NCI-H82 treated with DMSO at 0.1 percent for 48 hours (cell line): ENCODE measurements at regions not wholly inside any gene's neighbourhood (a gene's known extent, or its start where the extent isn't known, plus 50 kb on each side); places are given as distances from the start of the nearest gene placed in this dataset.
A peak's percentile ranks its signal among the peaks of the same experiment; 100 is the strongest.
"Not testable (repeated sequence)": the region's sequence is repeated elsewhere in the genome, so short reads cannot be mapped to it uniquely, and the experiment has no call there.

ENCODE experiments used
- DNase-seq: peaks from one replicate; lab custom pipeline; 2025; ENCODE audit not compliant: unreplicated experiment; lab: John Stamatoyannopoulos, UW

DNA sequence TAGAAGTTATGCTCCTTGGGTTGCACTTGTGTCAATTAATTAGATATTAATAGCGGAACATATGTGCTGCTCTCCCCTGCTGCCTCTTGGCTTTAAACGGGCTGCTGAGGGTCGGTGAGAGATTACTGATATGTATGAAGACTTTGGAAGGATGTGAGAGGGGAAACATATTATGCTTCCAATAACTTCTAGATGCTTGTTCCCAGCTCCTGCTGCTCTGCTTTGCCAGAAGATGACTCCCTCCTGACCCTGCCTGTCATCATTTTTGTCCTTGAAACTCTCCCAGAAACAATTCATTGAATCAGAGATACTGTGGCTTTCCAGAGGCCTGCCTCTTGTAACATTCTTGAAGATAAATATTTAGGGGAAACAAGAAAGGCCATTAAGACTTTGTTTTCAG, 300.1 kb upstream of the STXBP6 start:
- no peak for DNase-seq

DNA sequence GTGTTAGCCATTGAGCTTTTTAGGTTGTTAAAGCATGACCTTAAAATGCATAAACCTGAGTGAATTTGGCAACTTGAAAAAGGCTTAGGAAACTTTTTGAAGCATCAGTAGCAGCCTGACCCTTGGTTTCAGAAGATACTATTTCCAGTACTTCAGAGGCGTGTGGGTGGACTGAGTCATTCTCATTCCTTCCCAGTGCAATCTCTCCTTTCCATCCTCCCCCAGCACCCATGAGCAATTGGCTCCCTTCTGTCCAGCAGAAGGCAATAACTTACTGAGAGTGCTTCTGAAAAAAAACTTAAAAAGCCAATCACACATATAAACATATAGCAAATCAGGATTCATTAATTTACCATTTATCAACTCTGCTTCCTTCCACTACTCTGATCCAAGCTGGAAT, 299.3 kb upstream of the STXBP6 start:
- no peak for DNase-seq

- no peak for DNase-seq
These were observed 290.9 kb upstream of the STXBP6 start for GRCh38 chr14:25340882-25341281.

- DNase-seq: no peak
These were observed 272.8 kb upstream of the STXBP6 start for GRCh38 chr14:25322784-25323183.

DNA sequence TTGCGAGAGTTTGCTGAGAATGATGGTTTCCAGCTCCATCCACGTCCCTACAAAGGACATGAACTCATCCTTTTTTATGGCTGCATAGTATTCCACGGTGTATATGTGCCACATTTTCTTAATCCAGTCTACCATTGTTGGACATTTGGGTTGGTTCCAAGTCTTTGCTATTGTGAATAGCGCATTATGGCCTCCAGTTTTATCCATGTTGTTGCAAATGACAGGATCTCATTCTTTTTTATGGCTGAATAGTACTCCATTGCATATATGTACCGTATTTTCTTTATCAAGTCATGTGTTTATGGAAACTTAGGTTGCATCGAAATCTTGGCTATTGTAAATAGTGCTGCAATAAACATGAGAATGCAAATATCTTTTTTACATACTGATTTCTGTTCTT, 266.1 kb upstream of the STXBP6 start:
- not testable (repeated sequence) for DNase-seq

- DNase-seq: no peak
These were observed 258.3 kb upstream of the STXBP6 start for GRCh38 chr14:25308244-25308643.

DNA sequence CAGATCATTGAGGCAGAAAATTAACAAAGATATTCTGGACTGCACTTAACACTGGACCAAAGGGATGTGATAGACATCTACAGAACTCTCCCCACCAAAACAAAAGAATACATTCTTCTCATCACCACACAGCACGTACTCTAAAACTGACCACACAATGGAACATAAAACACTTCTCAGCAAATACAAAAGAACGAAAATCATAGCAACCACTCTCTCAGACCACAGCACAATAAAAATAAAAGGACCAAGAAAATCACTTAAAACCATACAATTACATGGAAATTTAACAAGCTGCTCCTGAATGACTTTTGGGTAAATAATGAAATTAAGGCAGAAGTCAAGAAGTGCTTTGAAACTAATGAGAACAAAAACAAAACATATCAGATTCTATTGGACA, 254.0 kb upstream of the STXBP6 start:
- DNase-seq: no peak

DNA sequence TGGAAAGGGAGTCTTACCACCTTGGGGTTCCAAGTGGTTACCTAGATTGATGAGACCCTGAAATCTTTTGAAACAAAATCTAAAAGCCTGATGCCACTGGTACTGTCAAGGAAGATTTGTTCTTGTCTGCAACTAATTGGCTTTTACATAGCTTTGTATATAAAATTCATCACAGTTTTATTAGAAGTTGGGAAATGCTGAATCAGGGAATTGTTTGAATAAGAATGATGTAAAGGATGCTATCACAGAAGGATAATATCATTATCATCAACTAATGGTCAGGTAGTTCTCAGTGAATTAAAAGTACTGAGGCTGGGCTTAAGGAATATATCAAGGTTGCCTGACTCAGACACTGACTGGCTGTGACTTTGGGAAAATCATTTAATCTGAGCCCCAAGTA, 248.3 kb upstream of the STXBP6 start:
- no peak for DNase-seq

- not testable (repeated sequence) for DNase-seq
These were observed 240.2 kb upstream of the STXBP6 start for GRCh38 chr14:25290154-25290553.

GRCh38 chr14:25274529-25274928, 224.6 kb upstream of the STXBP6 start:
- DNase-seq: no peak

GRCh38 chr14:25267186-25267585, 217.2 kb upstream of the STXBP6 start:
- DNase-seq: no peak

GRCh38 chr14:25259470-25259869, 209.5 kb upstream of the STXBP6 start:
- DNase-seq: no peak

DNA sequence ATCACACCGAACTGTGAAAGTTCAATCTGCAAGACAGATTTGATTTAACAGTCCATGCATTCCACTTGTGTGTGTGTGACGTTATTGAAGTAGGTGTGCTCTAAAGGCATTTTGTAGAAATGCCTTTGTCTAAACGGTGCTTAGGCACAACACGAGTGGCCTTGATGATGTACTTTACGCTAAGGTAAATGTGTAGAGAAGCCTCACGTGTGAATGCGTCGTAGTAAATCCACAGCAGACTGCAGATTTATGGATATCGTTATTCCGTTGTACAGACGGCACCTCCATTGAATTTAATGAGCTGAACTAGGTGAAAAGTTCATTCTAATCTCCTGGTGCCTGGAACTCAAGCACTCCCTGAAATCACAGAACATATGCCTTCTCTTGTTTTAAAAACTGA, 202.8 kb upstream of the STXBP6 start:
- no peak for DNase-seq

- no peak for DNase-seq
These were observed 200.6 kb upstream of the STXBP6 start for GRCh38 chr14:25250516-25250915.

DNA sequence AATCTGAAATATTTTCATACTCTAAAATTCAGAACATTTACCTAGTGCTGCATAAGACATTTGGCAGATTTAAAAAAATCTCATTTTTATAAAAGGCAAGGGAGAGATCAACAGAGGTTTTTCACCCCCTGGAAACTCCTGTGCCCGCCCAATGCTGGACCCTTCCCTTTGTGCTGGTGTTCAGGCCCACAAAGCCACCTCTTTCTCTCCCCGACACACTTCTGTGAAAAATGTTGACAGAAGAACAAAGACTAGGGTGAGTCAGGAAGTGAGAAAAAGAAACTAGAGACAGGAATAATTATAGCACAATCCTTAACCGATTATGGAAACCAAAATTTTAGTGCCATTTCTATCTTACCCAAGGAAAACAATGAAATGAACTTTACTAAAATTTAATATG, 197.7 kb upstream of the STXBP6 start:
- DNase-seq: no peak

GRCh38 chr14:25246751-25247150, 196.8 kb upstream of the STXBP6 start:
- no peak for DNase-seq

DNA sequence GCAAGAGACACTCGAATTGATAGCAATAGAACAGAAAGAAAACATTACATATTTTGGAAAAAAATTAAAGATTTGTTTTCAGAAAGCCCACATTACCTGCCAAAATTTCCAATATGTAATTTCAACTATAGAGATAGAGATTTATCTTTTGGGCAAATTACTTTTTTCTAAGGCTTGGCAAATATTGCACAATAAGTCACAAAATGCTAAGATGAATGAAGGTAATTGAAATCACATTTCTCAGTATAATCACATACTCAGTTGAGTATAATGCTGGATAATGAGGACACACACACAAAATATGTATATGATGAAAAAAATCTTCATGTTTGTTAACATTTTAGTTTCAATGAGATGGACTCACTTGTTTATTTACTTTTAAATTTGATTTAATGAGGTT, 189.2 kb upstream of the STXBP6 start:
- no peak for DNase-seq

GRCh38 chr14:25237845-25238244, 187.9 kb upstream of the STXBP6 start:
- DNase-seq: peak; percentile 18

DNA sequence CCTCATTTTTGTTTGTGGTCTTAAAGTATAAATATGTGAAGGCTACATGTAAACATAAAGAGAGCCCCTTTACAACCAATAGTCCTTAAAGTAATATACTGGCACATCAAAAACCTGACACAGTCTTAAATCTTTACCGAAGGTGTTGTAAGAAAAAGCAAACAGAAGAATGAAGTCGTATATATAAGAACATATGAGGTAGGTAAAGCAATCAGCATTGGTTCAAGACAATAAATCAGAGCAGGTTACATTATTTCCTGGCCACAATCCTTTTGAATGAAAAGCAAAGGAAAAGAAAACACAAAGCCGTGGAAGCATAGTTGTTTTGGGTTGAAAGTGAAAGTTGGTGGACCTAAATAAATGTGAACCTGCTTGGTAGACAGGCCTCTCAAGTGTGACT, 183.7 kb upstream of the STXBP6 start:
- DNase-seq: no peak

DNA sequence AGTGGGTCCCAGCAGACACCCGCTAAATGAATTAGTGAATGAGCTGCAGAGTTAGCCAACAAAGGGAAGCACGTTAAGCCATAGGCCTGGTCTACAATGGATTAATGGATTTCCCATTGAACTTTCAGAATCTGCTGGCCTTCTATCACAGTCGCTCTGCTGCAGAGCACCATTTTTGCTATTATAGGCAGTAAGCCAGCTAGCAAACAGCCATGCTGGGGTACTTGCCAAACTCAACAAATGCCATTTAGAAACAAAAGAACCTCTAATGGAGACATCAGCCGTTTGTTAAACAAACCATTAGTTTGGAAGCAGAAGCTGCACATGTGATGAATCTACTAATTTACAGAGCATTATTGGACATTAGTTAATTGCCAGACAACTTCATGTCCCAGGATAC, 181.1 kb upstream of the STXBP6 start:
- no peak for DNase-seq

DNA sequence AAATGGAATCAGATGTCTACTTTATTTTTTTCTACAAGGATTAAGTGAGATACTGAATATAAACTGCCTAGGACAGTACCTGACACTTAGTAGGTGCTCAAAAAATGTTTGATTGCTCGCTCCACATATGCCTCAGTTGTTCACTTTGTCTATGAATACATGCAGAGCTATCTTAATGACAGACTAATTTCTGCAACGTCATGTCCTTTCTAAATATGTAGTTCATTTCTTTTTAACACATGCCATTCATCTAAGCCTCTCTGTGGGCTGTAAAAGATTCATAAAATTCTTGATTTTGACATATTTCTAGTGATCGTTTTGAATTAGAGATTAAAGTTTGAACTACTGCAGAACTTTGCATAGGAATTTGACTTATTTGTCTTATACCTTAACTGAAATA, 176.3 kb upstream of the STXBP6 start:
- no peak for DNase-seq

- DNase-seq: no peak
These were observed 172.3 kb upstream of the STXBP6 start for GRCh38 chr14:25222256-25222655.

DNA sequence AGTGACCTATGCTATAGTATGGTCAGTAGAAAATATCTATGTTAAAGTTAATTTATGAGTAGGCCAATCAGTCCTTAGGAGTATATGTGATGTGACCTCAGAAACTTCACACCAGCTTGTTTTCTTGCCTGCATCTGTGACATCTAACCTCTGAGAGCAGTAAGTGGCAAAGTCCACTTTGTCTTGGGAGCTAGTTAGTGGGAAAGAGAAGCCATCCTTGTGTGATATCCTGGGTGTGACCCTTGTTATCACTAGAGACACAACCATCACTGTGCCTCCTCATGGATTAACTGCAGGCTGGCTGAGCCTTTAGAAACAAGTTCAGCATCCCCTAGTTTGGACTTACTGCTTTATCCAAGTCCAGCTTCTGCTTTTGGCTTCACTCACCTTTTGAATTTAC, 170.6 kb upstream of the STXBP6 start:
- no peak for DNase-seq

DNA sequence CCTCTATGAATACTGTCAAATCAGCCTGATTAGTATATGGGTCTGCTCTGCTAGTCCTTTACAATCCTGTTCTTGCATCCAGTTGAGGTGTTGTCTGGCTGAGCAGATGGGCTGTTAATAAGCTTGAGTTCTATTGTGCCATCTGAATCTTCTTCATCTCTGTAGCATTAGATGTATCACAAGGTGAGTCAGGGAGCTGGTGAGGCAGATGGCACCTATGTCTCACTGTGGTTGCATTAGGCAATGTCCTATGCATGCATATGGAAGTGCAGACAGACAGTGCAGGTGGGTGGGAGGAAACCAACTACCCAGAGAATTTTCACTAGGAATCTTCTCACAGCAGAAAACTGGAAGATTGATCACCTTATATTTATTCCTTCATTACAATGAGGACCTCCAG, 165.7 kb upstream of the STXBP6 start:
- no peak for DNase-seq
